Cardiac muscle cell (in vitro differentiated cells and primary cell): ENCODE measurements at regions not wholly inside any gene's neighbourhood (a gene's known extent, or its start where the extent isn't known, plus 50 kb on each side); places are given as distances from the start of the nearest gene placed in this dataset.
"Not testable (repeated sequence)": the region's sequence is repeated elsewhere in the genome, so short reads cannot be mapped to it uniquely, and the experiment has no call there.

ENCODE experiments used
- DNase-seq, 2 donors: peaks; one replicate each; pipeline versions ENCODE4 v3.0.0 to v3.0.0-alpha.2; 2010 to 2017; ENCODE audit warnings: low read depth in 1 of 2, low spot score in 1 of 2
- H3K27ac ChIP-seq: fragments of 200-600 bp; sonication (generic); 2 replicates; pipeline ENCODE4 v1.5.1; 2016
- H3K27me3 ChIP-seq: fragments of 200-600 bp; sonication (generic); 2 replicates; pipeline ENCODE4 v1.6.0; 2016; ENCODE audit warnings: control low read depth
- H3K36me3 ChIP-seq: fragments of 200-600 bp; sonication (generic); 2 replicates; pipeline ENCODE4 v1.5.1; 2016; ENCODE audit warnings: control low read depth
- H3K4me1 ChIP-seq: fragments of 200-600 bp; sonication (generic); 2 replicates; pipeline ENCODE4 v1.8.1; 2017; ENCODE audit warnings: low read depth, mild to moderate bottlenecking, mixed run types
- H3K4me3 ChIP-seq: fragments of 200-600 bp; sonication (generic); 2 replicates; pipeline ENCODE4 v1.5.1; 2016; ENCODE audit warnings: mild to moderate bottlenecking
- H3K9me3 ChIP-seq: fragments of 200-600 bp; sonication (generic); 2 replicates; pipeline ENCODE4 v1.5.1; 2017; ENCODE audit warnings: low read depth, mild to moderate bottlenecking, control low read depth
- TF ChIP-seq, protein P1 (sequence below): IDR thresholded peaks from 2 replicates; pipeline ENCODE4 v1.5.1; 2012; ENCODE audit warnings: low read depth, mild to moderate bottlenecking, low read length

DNA sequence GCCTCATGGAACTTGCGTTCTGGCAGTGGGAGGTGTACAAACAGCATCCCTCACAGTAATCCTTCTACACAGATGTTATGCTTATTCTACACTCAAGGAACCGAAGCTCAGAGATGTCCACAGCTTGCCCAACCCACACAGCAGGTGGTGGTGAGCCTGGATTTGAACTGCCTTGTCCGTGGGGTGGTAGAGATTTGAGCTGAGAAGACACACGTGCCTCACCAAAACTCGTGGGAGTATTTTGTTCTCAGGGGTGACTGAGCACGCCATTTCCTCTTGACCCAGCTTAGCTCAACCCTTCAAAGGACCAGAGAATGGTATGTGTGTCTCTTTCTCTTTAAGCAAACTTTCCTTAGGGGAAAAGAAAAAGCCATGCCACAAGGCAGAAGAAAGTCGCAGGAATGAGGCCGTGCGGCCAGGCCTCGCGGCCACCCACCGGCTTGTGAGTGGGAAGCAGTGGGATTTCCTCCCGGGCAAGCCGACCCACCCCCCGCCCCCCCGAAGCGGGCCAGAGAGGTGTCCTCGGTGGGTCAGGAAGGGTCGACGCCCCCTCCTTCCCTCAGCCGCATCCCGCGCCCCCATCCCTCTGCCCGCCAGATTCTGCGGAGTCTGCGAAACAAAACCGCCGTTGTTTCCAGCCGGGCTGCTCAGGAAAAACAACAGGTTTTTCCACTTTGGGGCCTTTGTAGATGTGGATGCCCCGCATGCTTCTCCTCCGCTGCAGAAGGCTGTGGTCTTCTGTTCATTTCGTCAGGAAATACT is 123.8 kb upstream of the ZNF469 start:
- DNase-seq, H3K4me3 ChIP-seq, H3K4me1 ChIP-seq: not testable (repeated sequence)

DNA sequence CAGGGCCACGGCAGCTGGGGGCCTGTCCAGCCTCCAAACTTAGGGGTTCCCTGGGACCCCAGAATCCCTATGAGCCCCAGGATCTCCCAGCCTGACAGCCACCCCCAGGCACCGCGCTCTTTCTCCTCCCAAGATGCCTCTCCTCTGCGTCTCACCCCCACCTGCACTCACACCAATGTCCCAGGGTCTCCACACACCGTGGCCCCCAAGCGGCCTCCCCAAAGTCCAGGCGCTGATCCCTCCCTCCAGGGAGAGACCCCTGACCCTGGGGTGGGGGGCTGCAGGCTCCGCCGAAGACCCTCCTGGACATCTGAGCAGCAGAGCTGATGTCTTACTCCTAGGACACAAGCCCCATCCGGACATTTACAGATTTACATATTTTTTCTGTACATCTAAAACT is 123.2 kb upstream of the ZNF469 start:
- not testable (repeated sequence) for H3K27ac ChIP-seq, H3K4me3 ChIP-seq

More for the DNA sequence above, 123.8 kb upstream of the ZNF469 start:
- H3K27me3 ChIP-seq, H3K9me3 ChIP-seq, H3K27ac ChIP-seq, H3K36me3 ChIP-seq: not testable (repeated sequence)

DNA sequence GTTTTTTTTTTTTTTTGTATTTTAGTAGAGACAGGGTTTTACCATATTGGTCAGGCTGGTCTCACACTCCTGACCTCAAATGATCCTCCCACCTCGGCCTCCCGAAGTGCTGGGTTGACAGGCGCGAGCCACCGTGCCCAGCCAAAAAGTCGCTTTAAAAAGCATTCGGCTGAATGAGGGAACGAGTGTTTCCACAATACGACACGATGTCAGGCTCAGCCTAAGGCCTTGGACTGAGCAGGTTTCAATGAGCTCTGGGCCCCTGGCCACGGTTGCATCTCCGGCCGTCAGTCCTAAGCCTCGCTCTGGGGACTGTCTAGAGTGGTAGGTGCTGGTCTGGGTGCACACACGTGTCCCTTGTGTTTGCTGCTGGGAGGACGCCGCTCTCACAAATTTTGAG is 122.6 kb upstream of the ZNF469 start:
- not testable (repeated sequence) for DNase-seq, H3K4me3 ChIP-seq, H3K9me3 ChIP-seq, H3K27me3 ChIP-seq, H3K36me3 ChIP-seq, H3K27ac ChIP-seq, H3K4me1 ChIP-seq

More for the DNA sequence above, 123.2 kb upstream of the ZNF469 start:
- not testable (repeated sequence) for H3K4me1 ChIP-seq, H3K9me3 ChIP-seq, H3K27me3 ChIP-seq, H3K36me3 ChIP-seq, DNase-seq

DNA sequence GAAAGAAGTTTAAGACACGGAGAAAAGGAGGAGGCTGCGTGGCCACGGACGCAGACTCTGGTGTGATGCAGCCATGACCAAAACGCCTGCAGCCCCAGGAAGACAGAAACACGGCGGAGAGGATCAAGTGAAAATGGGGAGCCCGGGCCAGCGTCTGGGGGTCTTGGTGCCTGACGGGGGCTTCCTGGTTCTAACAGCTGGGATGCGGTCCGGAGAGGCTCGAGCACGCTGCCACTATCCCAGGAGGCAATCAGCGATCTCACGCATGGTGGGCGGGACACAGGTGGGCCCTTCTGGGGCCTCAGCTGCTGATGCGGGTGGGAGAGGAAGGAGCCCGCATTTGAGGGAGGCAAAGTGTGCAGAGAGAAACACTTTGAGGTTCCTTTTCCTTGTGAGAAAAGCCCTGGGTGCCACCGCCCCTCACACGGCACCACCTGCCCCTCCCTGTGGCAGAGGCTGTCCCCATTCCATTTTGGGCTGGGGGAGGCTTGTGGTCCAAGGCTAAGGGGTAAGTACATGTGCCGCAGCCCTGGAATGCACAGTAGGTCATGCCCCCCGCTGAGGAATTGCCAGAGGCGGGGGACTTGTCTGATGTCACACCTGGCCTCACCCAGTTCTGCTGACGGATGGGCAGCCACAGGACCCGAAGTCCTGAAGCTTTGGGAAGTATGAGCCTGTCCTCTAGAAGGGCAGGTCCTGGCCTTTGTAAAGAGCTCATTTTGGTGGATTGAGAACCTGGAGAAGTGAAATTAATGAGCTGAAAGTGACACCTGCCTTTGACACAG is 121.7 kb upstream of the ZNF469 start:
- H3K9me3 ChIP-seq, H3K4me3 ChIP-seq, H3K27me3 ChIP-seq, DNase-seq, H3K4me1 ChIP-seq, H3K27ac ChIP-seq, H3K36me3 ChIP-seq: not testable (repeated sequence)

DNA sequence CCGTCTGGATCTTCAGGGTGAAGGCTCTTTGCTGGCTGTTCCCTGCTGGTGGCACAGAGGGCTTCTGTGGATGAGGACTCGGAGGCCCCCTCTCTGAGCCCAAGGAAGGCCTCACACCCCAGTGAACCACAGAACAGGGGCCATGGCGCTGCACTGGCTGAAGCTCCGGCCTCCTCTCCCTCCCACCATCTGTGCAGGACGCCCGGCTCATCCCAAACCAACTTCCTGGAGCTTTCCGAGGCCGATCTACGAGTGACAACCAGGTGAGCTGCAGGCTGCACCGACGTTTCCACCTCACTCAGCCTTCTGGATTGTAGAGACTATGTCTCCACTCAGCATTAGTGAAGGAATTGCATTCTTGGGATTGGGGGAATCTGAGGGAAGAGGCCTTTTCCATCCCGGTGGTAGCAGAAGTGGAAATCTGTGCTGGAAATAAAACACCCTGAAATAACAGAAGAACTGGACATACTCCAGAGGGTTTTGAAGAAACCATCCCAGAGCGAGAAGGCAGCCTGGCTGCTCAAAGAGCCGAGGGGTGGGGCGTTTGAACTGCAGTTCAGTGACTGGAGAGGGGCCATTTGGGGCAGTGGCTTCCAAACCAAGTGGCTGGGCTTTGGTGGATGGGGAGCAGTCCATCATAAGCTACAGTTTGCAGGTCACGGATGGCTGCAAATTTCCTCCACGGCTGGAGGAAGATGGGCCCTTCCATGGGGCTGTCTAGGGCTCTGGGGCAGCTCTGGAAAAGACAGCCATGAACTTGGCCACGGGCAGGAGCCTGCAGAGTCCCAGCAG is 120.7 kb upstream of the ZNF469 start:
- not testable (repeated sequence) for H3K36me3 ChIP-seq, H3K4me1 ChIP-seq, DNase-seq, H3K9me3 ChIP-seq, H3K27me3 ChIP-seq, H3K4me3 ChIP-seq, H3K27ac ChIP-seq

DNA sequence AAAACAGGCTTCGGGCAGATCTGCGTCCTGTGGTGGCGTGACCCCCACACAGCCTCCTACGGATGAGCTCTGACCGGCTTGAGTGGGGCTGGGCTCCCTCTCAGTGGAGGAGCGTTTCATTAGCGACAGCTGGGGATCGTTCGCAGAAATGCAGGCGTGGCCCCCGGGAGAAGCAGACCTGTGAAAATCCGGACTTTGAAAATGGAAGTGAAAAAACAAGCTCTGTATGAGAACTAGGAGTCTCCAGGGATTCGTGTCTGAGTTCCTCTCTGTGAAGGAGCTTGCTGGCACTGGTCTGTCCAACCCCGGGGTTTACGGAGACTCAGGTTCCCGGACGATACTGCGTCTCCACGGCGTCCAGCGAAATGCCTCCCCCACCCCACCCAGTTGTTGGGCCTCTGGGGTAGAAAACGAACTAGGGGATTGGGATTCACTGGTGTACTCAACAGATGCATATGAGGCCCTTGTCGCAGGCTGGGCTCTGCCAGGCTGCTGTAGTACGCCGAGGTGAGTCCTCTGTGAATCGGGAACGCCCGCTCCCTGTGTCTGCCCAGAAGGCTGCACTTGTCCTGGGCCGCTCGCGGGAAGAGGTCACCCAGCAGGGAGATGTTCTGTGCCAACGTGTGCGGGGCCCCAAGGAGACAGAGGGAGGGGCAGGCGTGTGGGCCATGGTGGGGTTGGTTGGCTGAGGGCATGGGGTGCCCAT is 119.7 kb upstream of the ZNF469 start:
- not testable (repeated sequence) for H3K4me3 ChIP-seq, H3K4me1 ChIP-seq

DNA sequence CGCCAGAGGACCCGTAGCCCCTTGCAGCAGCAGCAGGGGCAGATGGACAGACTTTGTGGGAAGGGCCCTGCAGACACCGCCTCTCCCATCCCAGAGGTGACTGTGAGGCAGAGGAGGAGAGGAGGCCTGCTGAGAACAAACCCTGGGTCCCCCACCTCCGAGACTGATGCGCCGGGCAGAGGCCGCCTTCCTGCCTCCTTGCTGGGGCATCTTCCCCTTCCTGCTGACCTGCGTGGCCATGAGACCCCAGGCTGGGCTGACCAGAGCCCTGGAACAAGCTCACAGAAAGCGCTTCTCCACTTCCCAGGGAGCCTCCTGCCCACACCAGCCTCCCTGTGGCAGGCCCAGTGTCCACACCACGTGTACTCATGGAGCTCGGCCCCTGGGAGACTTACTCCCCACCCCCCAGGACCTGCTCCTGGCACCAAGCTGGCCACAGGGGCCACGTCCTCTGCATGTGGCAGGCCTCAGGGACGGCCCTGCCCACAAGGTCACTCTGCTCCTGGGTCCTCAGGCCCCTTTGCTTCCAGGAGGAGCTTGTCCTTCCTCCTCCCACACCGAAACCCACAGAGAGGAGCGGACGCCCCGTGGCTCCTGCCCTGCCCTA is 119.0 kb upstream of the ZNF469 start:
- not testable (repeated sequence) for H3K4me3 ChIP-seq, DNase-seq, H3K27ac ChIP-seq, H3K27me3 ChIP-seq, H3K9me3 ChIP-seq, H3K4me1 ChIP-seq, H3K36me3 ChIP-seq

More for the DNA sequence above, 119.7 kb upstream of the ZNF469 start:
- H3K27ac ChIP-seq, H3K36me3 ChIP-seq, H3K9me3 ChIP-seq, H3K27me3 ChIP-seq: not testable (repeated sequence)
- TF ChIP-seq, protein P1, sequence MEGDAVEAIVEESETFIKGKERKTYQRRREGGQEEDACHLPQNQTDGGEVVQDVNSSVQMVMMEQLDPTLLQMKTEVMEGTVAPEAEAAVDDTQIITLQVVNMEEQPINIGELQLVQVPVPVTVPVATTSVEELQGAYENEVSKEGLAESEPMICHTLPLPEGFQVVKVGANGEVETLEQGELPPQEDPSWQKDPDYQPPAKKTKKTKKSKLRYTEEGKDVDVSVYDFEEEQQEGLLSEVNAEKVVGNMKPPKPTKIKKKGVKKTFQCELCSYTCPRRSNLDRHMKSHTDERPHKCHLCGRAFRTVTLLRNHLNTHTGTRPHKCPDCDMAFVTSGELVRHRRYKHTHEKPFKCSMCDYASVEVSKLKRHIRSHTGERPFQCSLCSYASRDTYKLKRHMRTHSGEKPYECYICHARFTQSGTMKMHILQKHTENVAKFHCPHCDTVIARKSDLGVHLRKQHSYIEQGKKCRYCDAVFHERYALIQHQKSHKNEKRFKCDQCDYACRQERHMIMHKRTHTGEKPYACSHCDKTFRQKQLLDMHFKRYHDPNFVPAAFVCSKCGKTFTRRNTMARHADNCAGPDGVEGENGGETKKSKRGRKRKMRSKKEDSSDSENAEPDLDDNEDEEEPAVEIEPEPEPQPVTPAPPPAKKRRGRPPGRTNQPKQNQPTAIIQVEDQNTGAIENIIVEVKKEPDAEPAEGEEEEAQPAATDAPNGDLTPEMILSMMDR = peak; percentile 8
- peak in 1 of 2 donors; percentile 82 for DNase-seq

DNA sequence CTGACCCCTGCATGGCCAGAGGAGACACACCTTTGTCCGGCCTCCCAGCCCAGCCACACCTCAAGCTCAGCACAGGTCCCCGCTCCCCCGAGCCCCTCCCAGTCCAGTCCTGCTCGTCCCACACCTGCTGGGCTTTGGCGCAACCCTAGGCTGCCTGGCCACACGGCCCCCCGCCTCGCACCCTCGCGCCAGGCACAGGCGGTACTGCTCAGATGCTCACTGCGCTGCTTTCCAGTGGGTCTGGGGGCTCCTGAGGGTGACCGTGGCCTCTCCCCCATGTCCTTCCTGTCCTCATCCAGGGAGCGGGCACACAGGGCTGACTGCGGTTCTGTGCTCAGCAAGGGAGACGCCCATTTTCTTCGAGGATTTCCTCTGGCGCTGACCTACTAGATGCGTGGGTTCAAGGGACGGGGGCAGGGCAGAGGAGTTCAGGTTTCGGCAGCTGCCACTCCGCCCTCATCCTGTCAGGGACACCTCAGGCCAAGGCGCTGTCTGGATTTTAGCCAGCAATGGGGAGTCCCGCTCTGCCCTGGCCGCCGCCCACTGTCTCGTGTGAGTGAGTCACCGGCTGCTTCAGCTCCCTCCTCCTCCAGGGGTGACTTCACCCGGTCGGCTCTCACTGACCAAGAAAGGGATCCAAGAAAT is 118.0 kb upstream of the ZNF469 start:
- H3K36me3 ChIP-seq = no peaks in the 10 kb centered on the region
- H3K4me1 ChIP-seq = peaks cover 6% of the 10 kb centered on the region
- no peaks in the 10 kb centered on the region for H3K27me3 ChIP-seq
- DNase-seq = peak; percentile 33 to 89
- TF ChIP-seq, protein P1 = no peak
- H3K4me3 ChIP-seq = no peak overlapping the region
- H3K27ac ChIP-seq = no peak overlapping the region
- no peaks in the 10 kb centered on the region for H3K9me3 ChIP-seq

DNA sequence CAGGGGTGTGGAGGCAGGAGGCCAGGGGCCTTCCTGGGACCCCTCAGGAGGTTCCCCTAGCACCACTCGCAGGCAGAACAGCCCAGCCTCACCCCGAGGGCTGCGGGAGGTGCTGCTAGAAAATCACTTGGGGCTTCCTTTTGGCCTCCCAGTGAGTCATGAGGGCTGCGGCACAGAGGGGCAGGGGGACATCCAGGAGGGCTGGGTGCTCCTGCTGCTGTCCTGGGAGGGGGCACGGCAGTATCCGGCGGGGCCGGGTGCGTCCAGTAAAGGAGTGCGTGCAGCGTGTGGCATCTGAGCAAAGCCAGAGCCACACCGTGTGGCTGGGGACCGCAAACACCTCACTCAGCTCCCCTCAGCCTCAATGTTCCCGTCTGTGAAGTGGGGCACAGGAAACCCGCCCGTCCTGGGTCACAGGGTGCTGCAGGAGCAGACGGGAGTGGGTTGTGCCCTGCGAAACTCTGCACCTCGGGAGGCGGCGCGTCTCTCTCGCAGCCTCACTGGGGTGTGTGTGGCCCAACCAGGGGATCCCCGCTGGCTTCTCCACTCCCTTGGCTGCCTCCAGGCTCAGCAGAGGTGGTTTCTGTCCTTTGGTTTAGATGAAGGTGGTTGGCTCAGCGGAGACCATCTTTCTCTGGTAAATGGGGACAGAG is 117.3 kb upstream of the ZNF469 start:
- not testable (repeated sequence) for H3K4me1 ChIP-seq, H3K27me3 ChIP-seq, DNase-seq, H3K9me3 ChIP-seq, H3K36me3 ChIP-seq, H3K4me3 ChIP-seq, H3K27ac ChIP-seq

DNA sequence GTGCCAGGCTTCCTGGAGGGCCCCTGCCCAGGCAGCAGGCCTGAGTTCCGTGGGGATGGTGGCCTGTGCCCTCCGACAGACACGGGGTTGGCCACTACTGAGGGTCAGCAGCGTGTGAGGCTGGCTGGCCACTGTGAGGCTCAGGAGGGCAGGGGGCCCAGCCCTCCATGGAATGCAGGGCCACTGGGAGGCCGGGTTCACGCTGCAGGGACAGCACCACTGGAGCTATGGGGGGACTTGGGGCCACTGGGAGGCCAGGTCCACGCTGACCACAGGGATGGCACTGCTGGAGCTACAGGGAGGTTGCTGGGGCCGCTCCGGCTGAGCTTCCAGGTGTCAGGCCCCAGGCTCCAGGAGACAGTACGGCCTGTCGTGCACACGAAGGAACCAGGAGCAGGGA is 116.7 kb upstream of the ZNF469 start:
- not testable (repeated sequence) for H3K4me3 ChIP-seq, H3K27me3 ChIP-seq, H3K9me3 ChIP-seq, DNase-seq, H3K4me1 ChIP-seq, H3K27ac ChIP-seq, H3K36me3 ChIP-seq
